Panc1 (cell line): ENCODE measurements at regions not wholly inside any gene's neighbourhood (a gene's known extent, or its start where the extent isn't known, plus 50 kb on each side); places are given as distances from the start of the nearest gene placed in this dataset.

ENCODE experiments used
- ATAC-seq: fragments of 200-7000 bp; cut with Tn5 transposase; 2 replicates; pipeline ENCODE4 v1.9.1; 2020; ENCODE audit warnings: mild to moderate bottlenecking, moderate library complexity
- BruUV-seq: library from RNA; stranded (reverse); fragments of 400-500 nt; replicated peaks from 2 replicates; lab custom pipeline; 2021; lab: Mats Ljungman, UMichigan
- CTCF ChIA-PET: fragments of 300-600 bp; sonication (Branson Sonifier 250); formaldehyde crosslinking; loops from one replicate; lab custom pipeline; 2022; ENCODE audit warnings: antibody characterized with exemption; lab: Charles Lee
- POLR2A ChIA-PET: fragments of 300-600 bp; sonication (Branson Sonifier 250); formaldehyde crosslinking; loops from one replicate; lab custom pipeline; 2022; ENCODE audit warnings: antibody characterized with exemption; lab: Charles Lee
- DNase-seq: peaks from one replicate; pipeline ENCODE4 v3.0.0-alpha.2; 2010; ENCODE audit warnings: low read depth, low spot score
- H3K27ac ChIP-seq: 2 replicates; pipeline ENCODE4 v1.5.1; 2011; ENCODE audit warnings: mild to moderate bottlenecking, low read length, inconsistent platforms
- H3K27me3 ChIP-seq: fragments of 200-500 bp; sonication (Bioruptor generic); 2 replicates; pipeline ENCODE4 v1.6.0; 2014; ENCODE audit warnings: low read length, inconsistent platforms; ENCODE audit not compliant: control insufficient read depth, insufficient read depth
- H3K36me3 ChIP-seq: fragments of 200-500 bp; sonication (Bioruptor generic); 2 replicates; pipeline ENCODE4 v1.5.1; 2014; ENCODE audit warnings: inconsistent platforms, mild to moderate bottlenecking, low read length, moderate library complexity; ENCODE audit not compliant: control insufficient read depth, insufficient read depth
- H3K4me1 ChIP-seq: 2 replicates; pipeline ENCODE4 v1.5.1; 2011; ENCODE audit warnings: inconsistent platforms, mild to moderate bottlenecking, low read length, moderate library complexity; ENCODE audit not compliant: control insufficient read depth, insufficient read depth
- H3K4me3 ChIP-seq, 2 experiments: 2 replicates each; pipeline ENCODE4 v1.5.1; 2011 to 2012; ENCODE audit warnings: low read depth in 2 of 2, low read length in 2 of 2, mild to moderate bottlenecking in 2 of 2, inconsistent platforms in 1 of 2, moderate library complexity in 1 of 2
- H3K9me3 ChIP-seq: fragments of 200-500 bp; sonication (Bioruptor generic); 2 replicates; pipeline ENCODE4 v1.5.1; 2014; ENCODE audit warnings: low read depth, mild to moderate bottlenecking, inconsistent platforms, low read length, moderate library complexity; ENCODE audit not compliant: control insufficient read depth, insufficient read depth
- CTCF ChIP-seq: fragments of 450-650 bp; IDR thresholded peaks from 2 replicates; pipeline ENCODE4 v1.5.1; 2017; ENCODE audit warnings: mild to moderate bottlenecking
- POLR2AphosphoS5 ChIP-seq: IDR thresholded peaks from 2 replicates; pipeline ENCODE4 v1.6.1; 2012; ENCODE audit warnings: mild to moderate bottlenecking, low read depth, low read length, moderate library complexity
- SIN3A ChIP-seq: IDR thresholded peaks from 2 replicates; pipeline ENCODE4 v1.6.1; 2012; ENCODE audit warnings: low read depth, mild to moderate bottlenecking, low read length, moderate library complexity, borderline replicate concordance; ENCODE audit not compliant: insufficient read depth
- TCF7L2 ChIP-seq: IDR thresholded peaks from 2 replicates; pipeline ENCODE4 v1.6.1; 2011; ENCODE audit warnings: mild to moderate bottlenecking, low read depth, low read length, inconsistent platforms
- in situ Hi-C: cut with HindIII; loops from 2 replicates; pipeline ENCODE4 v1.10.0; 2016; ENCODE audit warnings: low sequenced_read_pairs, low pct_unique_long_range_greater_than_20kb
- intact Hi-C: fragments of 100-400 bp; cut with micrococcal nuclease; formaldehyde crosslinking; loops from one replicate; pipeline ENCODE4 v1.10.0; 2022; ENCODE audit not compliant: unreplicated experiment
- TF ChIP-seq, protein P1 (sequence below), 2 experiments: IDR thresholded peaks; 2 replicates each; pipeline ENCODE4 v1.6.1; 2011 to 2012; ENCODE audit warnings: low read depth in 2 of 2, control low read depth in 1 of 2, low read length in 1 of 2, mild to moderate bottlenecking in 1 of 2, moderate library complexity in 1 of 2; ENCODE audit not compliant: insufficient read depth in 1 of 2

GRCh38 chr21:43361493-43362296 is 65.2 kb downstream of the SIK1 start:
- BruUV-seq, result no TSS peak
- CTCF ChIA-PET, result no interaction called here
- no peaks in the 10 kb centered on the region for H3K9me3 ChIP-seq
- H3K4me3 ChIP-seq, result no peak overlapping the region
- DNase-seq (no peak), ATAC-seq (no peak; the same call in 1 of the 2 replicates)
- no peaks in the 10 kb centered on the region for H3K27me3 ChIP-seq
- POLR2A ChIA-PET, result no interaction called here
- no peaks in the 10 kb centered on the region for H3K4me1 ChIP-seq
- intact Hi-C loops, result no loop called here
- in situ Hi-C loops, result no loop called here
- TF ChIP-seq SIN3A, result no peak
- no peak for TF ChIP-seq CTCF
- TF ChIP-seq POLR2AphosphoS5, result no peak
- TF ChIP-seq TCF7L2, result no peak
- TF ChIP-seq, protein P1, sequence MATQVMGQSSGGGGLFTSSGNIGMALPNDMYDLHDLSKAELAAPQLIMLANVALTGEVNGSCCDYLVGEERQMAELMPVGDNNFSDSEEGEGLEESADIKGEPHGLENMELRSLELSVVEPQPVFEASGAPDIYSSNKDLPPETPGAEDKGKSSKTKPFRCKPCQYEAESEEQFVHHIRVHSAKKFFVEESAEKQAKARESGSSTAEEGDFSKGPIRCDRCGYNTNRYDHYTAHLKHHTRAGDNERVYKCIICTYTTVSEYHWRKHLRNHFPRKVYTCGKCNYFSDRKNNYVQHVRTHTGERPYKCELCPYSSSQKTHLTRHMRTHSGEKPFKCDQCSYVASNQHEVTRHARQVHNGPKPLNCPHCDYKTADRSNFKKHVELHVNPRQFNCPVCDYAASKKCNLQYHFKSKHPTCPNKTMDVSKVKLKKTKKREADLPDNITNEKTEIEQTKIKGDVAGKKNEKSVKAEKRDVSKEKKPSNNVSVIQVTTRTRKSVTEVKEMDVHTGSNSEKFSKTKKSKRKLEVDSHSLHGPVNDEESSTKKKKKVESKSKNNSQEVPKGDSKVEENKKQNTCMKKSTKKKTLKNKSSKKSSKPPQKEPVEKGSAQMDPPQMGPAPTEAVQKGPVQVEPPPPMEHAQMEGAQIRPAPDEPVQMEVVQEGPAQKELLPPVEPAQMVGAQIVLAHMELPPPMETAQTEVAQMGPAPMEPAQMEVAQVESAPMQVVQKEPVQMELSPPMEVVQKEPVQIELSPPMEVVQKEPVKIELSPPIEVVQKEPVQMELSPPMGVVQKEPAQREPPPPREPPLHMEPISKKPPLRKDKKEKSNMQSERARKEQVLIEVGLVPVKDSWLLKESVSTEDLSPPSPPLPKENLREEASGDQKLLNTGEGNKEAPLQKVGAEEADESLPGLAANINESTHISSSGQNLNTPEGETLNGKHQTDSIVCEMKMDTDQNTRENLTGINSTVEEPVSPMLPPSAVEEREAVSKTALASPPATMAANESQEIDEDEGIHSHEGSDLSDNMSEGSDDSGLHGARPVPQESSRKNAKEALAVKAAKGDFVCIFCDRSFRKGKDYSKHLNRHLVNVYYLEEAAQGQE (IDR thresholded peaks at IDR 0.05; ENCODE audit: insufficient read depth in 1 of 2, low read depth in 2 of 2, low read length in 1 of 2), result no peak
- H3K36me3 ChIP-seq, result no peaks in the 10 kb centered on the region
- no peak overlapping the region for H3K27ac ChIP-seq

DNA sequence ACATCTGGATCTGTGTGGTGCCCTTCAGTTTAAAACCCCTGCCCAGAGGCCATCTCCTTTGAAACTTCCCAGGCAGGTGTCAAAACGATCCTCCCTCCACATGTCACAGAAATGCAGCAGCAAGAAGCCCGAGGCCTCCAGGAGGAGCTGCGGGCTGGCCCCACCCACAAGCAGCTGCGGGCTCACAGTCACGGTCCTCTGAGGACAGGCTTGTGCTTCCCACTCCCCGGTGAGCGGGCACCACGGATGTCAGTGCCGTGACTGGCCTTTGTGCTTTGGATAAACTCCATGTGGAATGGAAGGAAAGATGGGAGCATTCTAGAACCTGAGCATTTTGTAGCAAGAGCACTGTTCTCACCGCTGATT is 65.8 kb downstream of the SIK1 start:
- intact Hi-C loops, result no loop called here
- BruUV-seq, result no TSS peak
- CTCF ChIA-PET, result no interaction called here

More for the DNA sequence above, 65.8 kb downstream of the SIK1 start:
- H3K4me3 ChIP-seq, result no peak overlapping the region
- TF ChIP-seq TCF7L2, result no peak
- TF ChIP-seq CTCF, result no peak
- no peak for TF ChIP-seq POLR2AphosphoS5
- DNase-seq, result no peak
- no peak overlapping the region for H3K27ac ChIP-seq
- H3K4me1 ChIP-seq, result no peaks in the 10 kb centered on the region
- in situ Hi-C loops, result no loop called here
- ATAC-seq, result no peak
- H3K27me3 ChIP-seq, result no peaks in the 10 kb centered on the region
- no peaks in the 10 kb centered on the region for H3K9me3 ChIP-seq
- H3K36me3 ChIP-seq, result no peaks in the 10 kb centered on the region
- POLR2A ChIA-PET, result no interaction called here
